HepG2 (cell line): ENCODE measurements at regions not wholly inside any gene's neighbourhood (a gene's known extent, or its start where the extent isn't known, plus 50 kb on each side); places are given as distances from the start of the nearest gene placed in this dataset.

Experiments
- ATAC-seq: fragments of 200-7000 bp; cut with Tn5 transposase; 3 replicates; pipeline ENCODE4 v1.9.1; 2020; ENCODE audit warnings: mild to moderate bottlenecking, moderate library complexity
- BruUV-seq: library from RNA; stranded (reverse); fragments of 400-500 nt; replicated peaks from 2 replicates; lab custom pipeline; 2021; lab: Mats Ljungman, UMichigan
- CTCF ChIA-PET: fragments of 300-600 bp; formaldehyde crosslinking; extraction: SDS; loops from one replicate; lab custom pipeline; 2021; ENCODE audit warnings: low total read pairs, inconsistent platforms, low intra/inter-chr PET ratio; lab: Yijun Ruan, JAX
- POLR2A ChIA-PET: fragments of 350-600 bp; sonication (Branson Sonifier 250); formaldehyde crosslinking; loops from one replicate; lab custom pipeline; 2020; ENCODE audit warnings: antibody characterized with exemption, inconsistent platforms; lab: Yijun Ruan, JAX
- DNase-seq: peaks from one replicate; pipeline ENCODE4 v3.0.0-alpha.2; 2015; ENCODE audit warnings: low spot score
- FAIRE-seq: peaks from 3 replicates; lab custom pipeline; 2011; peaks lifted over from hg19 to GRCh38; lab: Jason Lieb, UNC
- H2AFZ ChIP-seq: one replicate; pipeline ENCODE4 v1.6.1; 2011; ENCODE audit warnings: low read length, inconsistent platforms
- H3K27ac ChIP-seq: fragments of 300-600 bp; 3 replicates; pipeline ENCODE4 v1.8.0; 2011; ENCODE audit warnings: mixed run types, mild to moderate bottlenecking, mixed read lengths, low read length, inconsistent platforms; ENCODE audit not compliant: insufficient read depth; ENCODE audit errors: extremely low read length
- H3K27me3 ChIP-seq, 2 experiments: fragments of 200-600 bp in 1 of 2; 2 replicates in 1 of 2; 3 replicates in 1 of 2; pipeline versions ENCODE4 v1.6.0 to v1.8.0; 2011; ENCODE audit warnings: low read length in 2 of 2, mild to moderate bottlenecking in 2 of 2, moderate library complexity in 2 of 2, inconsistent platforms in 1 of 2; ENCODE audit not compliant: insufficient read depth in 2 of 2, control insufficient read depth in 1 of 2
- H3K36me3 ChIP-seq, 2 experiments: fragments of 200-600 bp in 1 of 2; replicated peaks in 1 of 2; 2 replicates in 1 of 2; 3 replicates in 1 of 2; pipeline versions ENCODE4 v1.5.1 to v1.8.0; 2011; ENCODE audit warnings: low read length in 2 of 2, inconsistent platforms in 1 of 2; ENCODE audit not compliant: insufficient read depth in 2 of 2, control insufficient read depth in 1 of 2
- H3K4me1 ChIP-seq: 2 replicates; pipeline ENCODE4 v1.5.1; 2012; ENCODE audit warnings: low read length, inconsistent platforms; ENCODE audit not compliant: insufficient read depth
- H3K4me2 ChIP-seq: 2 replicates; pipeline ENCODE4 v1.6.0; 2011; ENCODE audit warnings: low read depth, low read length, inconsistent platforms
- H3K4me3 ChIP-seq, 3 experiments: fragments of 200-600 bp in 1 of 3; sonication (generic), shearing (Covaris generic) in 1 of 3; replicated peaks in 1 of 3; 2 replicates each; pipeline ENCODE4 v1.5.1; 2011 to 2016; ENCODE audit warnings: low read length in 3 of 3, inconsistent platforms in 2 of 3, low read depth in 2 of 3, mild to moderate bottlenecking in 2 of 3, control low read depth in 1 of 3, mixed read lengths in 1 of 3; ENCODE audit not compliant: insufficient read depth in 1 of 3
- H3K79me2 ChIP-seq: one replicate; pipeline ENCODE4 v1.6.1; 2011; ENCODE audit warnings: low read length, inconsistent platforms; ENCODE audit not compliant: insufficient read depth
- H3K9ac ChIP-seq: 2 replicates; pipeline ENCODE4 v1.6.0; 2011; ENCODE audit warnings: mild to moderate bottlenecking, low read depth, low read length, inconsistent platforms; ENCODE audit not compliant: insufficient read depth
- H3K9me3 ChIP-seq: 2 replicates; pipeline ENCODE4 v1.5.1; 2012; ENCODE audit warnings: mild to moderate bottlenecking, low read length
- H4K20me1 ChIP-seq: 2 replicates; pipeline ENCODE4 v1.6.0; 2011; ENCODE audit warnings: inconsistent platforms, mild to moderate bottlenecking, low read length, moderate library complexity; ENCODE audit not compliant: insufficient read depth
- ATAD3A ChIP-seq: sonication (generic); formaldehyde crosslinking; IDR thresholded peaks from 2 replicates; pipeline ENCODE4 v1.4.0; 2020; ENCODE audit warnings: missing genetic modification reagents
- DPF2 ChIP-seq: sonication (generic); formaldehyde crosslinking; IDR thresholded peaks from 2 replicates; pipeline ENCODE4 v1.4.0; 2020; ENCODE audit warnings: mild to moderate bottlenecking, low read depth, missing genetic modification reagents, borderline replicate concordance
- IRF2 ChIP-seq: IDR thresholded peaks from 2 replicates; pipeline ENCODE4 v1.6.1; 2018; ENCODE audit warnings: missing genetic modification reagents, missing compliant biosample characterization
- KLF12 ChIP-seq: sonication (generic); formaldehyde crosslinking; IDR thresholded peaks from 2 replicates; pipeline ENCODE4 v1.4.0; 2020; ENCODE audit warnings: missing genetic modification reagents, borderline replicate concordance
- MLLT10 ChIP-seq: sonication (generic); formaldehyde crosslinking; IDR thresholded peaks from 2 replicates; pipeline ENCODE4 v1.4.0; 2020; ENCODE audit warnings: missing genetic modification reagents
- SMAD9 ChIP-seq: sonication (generic); formaldehyde crosslinking; IDR thresholded peaks from 2 replicates; pipeline ENCODE4 v1.5.1; 2020; ENCODE audit warnings: mild to moderate bottlenecking, missing genetic modification reagents
- TSC22D2 ChIP-seq: sonication (generic); formaldehyde crosslinking; IDR thresholded peaks from 2 replicates; pipeline ENCODE4 v1.5.1; 2020; ENCODE audit warnings: missing genetic modification reagents, mild to moderate bottlenecking, borderline replicate concordance
- ZNF317 ChIP-seq: sonication (generic); formaldehyde crosslinking; IDR thresholded peaks from 2 replicates; pipeline ENCODE4 v1.5.0; 2020; ENCODE audit warnings: mild to moderate bottlenecking, missing genetic modification reagents
- ZNF329 ChIP-seq: sonication (generic); formaldehyde crosslinking; IDR thresholded peaks from 2 replicates; pipeline ENCODE4 v1.9.0; 2021; ENCODE audit warnings: low read depth, mild to moderate bottlenecking, missing genetic modification reagents
- ZNF556 ChIP-seq: sonication (generic); formaldehyde crosslinking; IDR thresholded peaks from 2 replicates; pipeline ENCODE4 v1.4.0; 2020; ENCODE audit warnings: mild to moderate bottlenecking, missing genetic modification reagents, borderline replicate concordance
- ZNF572 ChIP-seq: sonication (generic); formaldehyde crosslinking; IDR thresholded peaks from 2 replicates; pipeline ENCODE4 v1.5.1; 2020; ENCODE audit warnings: mild to moderate bottlenecking, missing genetic modification reagents
- WGBS: methylation state at CpG from one replicate; pipeline ENCODE4 v1.1.6; 2017; ENCODE audit warnings: low lambda C conversion rate; 5-methylcytosine and 5-hydroxymethylcytosine counted together
- in situ Hi-C: cut with HindIII; loops from 2 replicates; pipeline ENCODE4 v1.10.0; 2017; ENCODE audit warnings: low pct_unique_long_range_greater_than_20kb; ENCODE audit not compliant: extremely low pct_ligation_motif_present
- intact Hi-C: fragments of 100-400 bp; cut with micrococcal nuclease; formaldehyde crosslinking; loops from one replicate; pipeline ENCODE4 v1.10.0; 2022; ENCODE audit not compliant: unreplicated experiment
- TF ChIP-seq, protein P1 (sequence below): sonication (generic); formaldehyde crosslinking; IDR thresholded peaks from 2 replicates; pipeline ENCODE4 v1.4.0; 2020; ENCODE audit warnings: missing genetic modification reagents, borderline replicate concordance
- TF ChIP-seq, protein P2 (sequence below): sonication (generic); formaldehyde crosslinking; IDR thresholded peaks from 2 replicates; pipeline ENCODE4 v1.4.0; 2020; ENCODE audit warnings: missing genetic modification reagents, borderline replicate concordance

DNA sequence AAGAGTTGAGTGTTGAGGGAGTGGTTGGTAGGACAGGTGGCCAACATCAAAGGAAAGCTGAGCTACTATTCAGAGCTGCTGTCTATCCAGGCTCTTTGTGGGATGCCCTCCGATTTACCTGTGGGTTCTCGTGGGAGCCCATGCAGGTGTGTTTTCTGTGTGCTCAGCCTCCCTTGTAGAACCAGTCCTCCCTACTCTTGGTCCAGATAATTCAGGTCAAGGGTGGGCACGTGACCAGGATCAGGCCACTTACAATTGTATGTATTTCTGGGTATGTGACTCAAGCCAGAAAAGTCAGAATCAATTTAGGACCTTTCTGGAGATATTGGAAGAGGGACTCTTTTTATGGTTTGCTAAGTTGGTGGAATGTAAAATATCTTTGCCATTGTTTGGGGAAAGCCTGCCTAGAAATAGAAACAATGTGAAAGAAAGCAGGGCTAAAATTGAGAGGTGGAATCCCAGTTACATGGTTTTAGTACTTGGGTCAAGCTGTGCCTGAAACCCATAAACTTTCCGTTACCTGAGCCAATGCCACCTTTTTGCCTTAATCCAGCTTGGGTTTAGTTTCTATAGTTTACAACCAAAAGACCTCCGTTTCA lies 93.2 kb downstream of the PDCL3 start:
- no peak for FAIRE-seq
- intact Hi-C loops, result no loop called here

More for the DNA sequence above, 93.2 kb downstream of the PDCL3 start:
- ChIA-PET CTCF (no interaction called here), POLR2A (no interaction called here)
- DNase-seq, result no peak
- Histone ChIP-seq H3K79me2 (no peaks in the 10 kb centered on the region), H3K27ac (no peak overlapping the region), H3K9me3 (no peaks in the 10 kb centered on the region), H3K9ac (no peak overlapping the region), H4K20me1 (no peaks in the 10 kb centered on the region), H3K4me1 (no peaks in the 10 kb centered on the region), H3K36me3 (no peaks in the 10 kb centered on the region), H3K4me2 (no peak overlapping the region), H3K4me3 (no peak overlapping the region), H3K27me3 (peaks cover 3 to 50% of the 10 kb centered on the region in 2 experiments; a peak in 3 of 5 replicates), H2AFZ (no peak overlapping the region)
- ATAC-seq, result no peak
- in situ Hi-C loops, result no loop called here
- WGBS, result 12% methylated on average over 5 of the region's 5 CpGs
- no peak for TF ChIP-seq ZNF329 (CRISPR knock-in tag)
- TF ChIP-seq ZNF556, result no peak
- no peak for TF ChIP-seq SMAD9 (CRISPR knock-in tag)
- TF ChIP-seq ZNF317 (CRISPR knock-in tag), result no peak
- TF ChIP-seq, protein P1, sequence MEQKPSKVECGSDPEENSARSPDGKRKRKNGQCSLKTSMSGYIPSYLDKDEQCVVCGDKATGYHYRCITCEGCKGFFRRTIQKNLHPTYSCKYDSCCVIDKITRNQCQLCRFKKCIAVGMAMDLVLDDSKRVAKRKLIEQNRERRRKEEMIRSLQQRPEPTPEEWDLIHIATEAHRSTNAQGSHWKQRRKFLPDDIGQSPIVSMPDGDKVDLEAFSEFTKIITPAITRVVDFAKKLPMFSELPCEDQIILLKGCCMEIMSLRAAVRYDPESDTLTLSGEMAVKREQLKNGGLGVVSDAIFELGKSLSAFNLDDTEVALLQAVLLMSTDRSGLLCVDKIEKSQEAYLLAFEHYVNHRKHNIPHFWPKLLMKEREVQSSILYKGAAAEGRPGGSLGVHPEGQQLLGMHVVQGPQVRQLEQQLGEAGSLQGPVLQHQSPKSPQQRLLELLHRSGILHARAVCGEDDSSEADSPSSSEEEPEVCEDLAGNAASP, result no peak
- no peak for TF ChIP-seq TSC22D2 (CRISPR knock-in tag)
- no peak for TF ChIP-seq MLLT10 (CRISPR knock-in tag)
- no peak for TF ChIP-seq ZNF572
- TF ChIP-seq ATAD3A (CRISPR knock-in tag), result no peak
- TF ChIP-seq, protein P2, sequence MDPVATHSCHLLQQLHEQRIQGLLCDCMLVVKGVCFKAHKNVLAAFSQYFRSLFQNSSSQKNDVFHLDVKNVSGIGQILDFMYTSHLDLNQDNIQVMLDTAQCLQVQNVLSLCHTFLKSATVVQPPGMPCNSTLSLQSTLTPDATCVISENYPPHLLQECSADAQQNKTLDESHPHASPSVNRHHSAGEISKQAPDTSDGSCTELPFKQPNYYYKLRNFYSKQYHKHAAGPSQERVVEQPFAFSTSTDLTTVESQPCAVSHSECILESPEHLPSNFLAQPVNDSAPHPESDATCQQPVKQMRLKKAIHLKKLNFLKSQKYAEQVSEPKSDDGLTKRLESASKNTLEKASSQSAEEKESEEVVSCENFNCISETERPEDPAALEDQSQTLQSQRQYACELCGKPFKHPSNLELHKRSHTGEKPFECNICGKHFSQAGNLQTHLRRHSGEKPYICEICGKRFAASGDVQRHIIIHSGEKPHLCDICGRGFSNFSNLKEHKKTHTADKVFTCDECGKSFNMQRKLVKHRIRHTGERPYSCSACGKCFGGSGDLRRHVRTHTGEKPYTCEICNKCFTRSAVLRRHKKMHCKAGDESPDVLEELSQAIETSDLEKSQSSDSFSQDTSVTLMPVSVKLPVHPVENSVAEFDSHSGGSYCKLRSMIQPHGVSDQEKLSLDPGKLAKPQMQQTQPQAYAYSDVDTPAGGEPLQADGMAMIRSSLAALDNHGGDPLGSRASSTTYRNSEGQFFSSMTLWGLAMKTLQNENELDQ, result no peak
- no peak for TF ChIP-seq DPF2
- no peak for TF ChIP-seq IRF2 (CRISPR knock-in tag)
- no peak for TF ChIP-seq KLF12 (CRISPR knock-in tag)
- BruUV-seq, result no TSS peak
